HL-60 (cell line): ENCODE measurements at regions not wholly inside any gene's neighbourhood (a gene's known extent, or its start where the extent isn't known, plus 50 kb on each side); places are given as distances from the start of the nearest gene placed in this dataset.

Source experiments
- DNase-seq, 2 experiments: peaks; one replicate each; pipeline ENCODE4 v3.0.0-alpha.2; 2010 to 2020; ENCODE audit warnings: low read depth in 1 of 2, low spot score in 1 of 2
- H3K27ac ChIP-seq: fragments of 250-450 bp; sonication (Bioruptor Pico); replicated peaks from 2 replicates; pipeline ENCODE4 v1.5.1; 2020; ENCODE audit warnings: mild to moderate bottlenecking, moderate library complexity
- H3K27me3 ChIP-seq: fragments of 250-450 bp; sonication (Bioruptor Pico); 2 replicates; pipeline ENCODE4 v1.5.1; 2021; ENCODE audit warnings: mild to moderate bottlenecking, moderate library complexity; ENCODE audit not compliant: insufficient read depth, poor library complexity, severe bottlenecking
- H3K4me3 ChIP-seq: replicated peaks from 2 replicates; pipeline ENCODE4 v1.5.1; 2011; ENCODE audit warnings: mild to moderate bottlenecking, control low read depth, low read length; ENCODE audit not compliant: insufficient read depth
- CTCF ChIP-seq: IDR thresholded peaks from one replicate; pipeline ENCODE4 v1.5.1; 2011; ENCODE audit warnings: low read length, control low read depth, inconsistent platforms; ENCODE audit not compliant: insufficient read depth
- GABPA ChIP-seq: IDR thresholded peaks from 2 replicates; pipeline ENCODE4 v1.6.1; 2012; ENCODE audit warnings: low read depth
- POLR2AphosphoS5 ChIP-seq: IDR thresholded peaks from 2 replicates; pipeline ENCODE4 v1.6.1; 2012; ENCODE audit warnings: low read depth
- SPI1 ChIP-seq: IDR thresholded peaks from 2 replicates; pipeline ENCODE4 v1.6.1; 2012; ENCODE audit warnings: low read depth, mild to moderate bottlenecking, borderline replicate concordance
- TF ChIP-seq, protein P1 (sequence below): IDR thresholded peaks from 2 replicates; pipeline ENCODE4 v1.6.1; 2012; ENCODE audit warnings: low read depth; ENCODE audit not compliant: insufficient replicate concordance

DNA sequence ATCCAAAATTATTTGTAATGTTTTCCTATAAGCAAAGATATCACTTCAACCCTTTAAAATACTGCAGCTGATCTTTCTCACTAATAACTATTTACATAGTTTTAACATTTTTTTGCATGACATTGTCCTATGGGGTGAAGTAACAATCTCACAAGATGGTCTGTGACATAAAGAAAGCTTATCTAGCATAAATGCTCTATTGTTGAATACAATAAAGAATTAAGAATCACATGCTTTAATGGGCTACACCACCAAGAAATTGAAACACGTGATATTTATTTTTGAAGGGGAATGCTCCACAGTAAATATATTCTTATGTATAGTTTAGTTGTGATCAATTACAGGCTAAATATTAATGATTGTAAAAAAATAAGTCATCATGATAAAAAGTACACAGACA, 441.1 kb downstream of the PTH2R start:
- no peaks in the 10 kb centered on the region for H3K27me3 ChIP-seq
- no peak for DNase-seq
- TF ChIP-seq POLR2AphosphoS5 (no peak), SPI1 (no peak), CTCF (no peak), GABPA (no peak)
- TF ChIP-seq, protein P1, sequence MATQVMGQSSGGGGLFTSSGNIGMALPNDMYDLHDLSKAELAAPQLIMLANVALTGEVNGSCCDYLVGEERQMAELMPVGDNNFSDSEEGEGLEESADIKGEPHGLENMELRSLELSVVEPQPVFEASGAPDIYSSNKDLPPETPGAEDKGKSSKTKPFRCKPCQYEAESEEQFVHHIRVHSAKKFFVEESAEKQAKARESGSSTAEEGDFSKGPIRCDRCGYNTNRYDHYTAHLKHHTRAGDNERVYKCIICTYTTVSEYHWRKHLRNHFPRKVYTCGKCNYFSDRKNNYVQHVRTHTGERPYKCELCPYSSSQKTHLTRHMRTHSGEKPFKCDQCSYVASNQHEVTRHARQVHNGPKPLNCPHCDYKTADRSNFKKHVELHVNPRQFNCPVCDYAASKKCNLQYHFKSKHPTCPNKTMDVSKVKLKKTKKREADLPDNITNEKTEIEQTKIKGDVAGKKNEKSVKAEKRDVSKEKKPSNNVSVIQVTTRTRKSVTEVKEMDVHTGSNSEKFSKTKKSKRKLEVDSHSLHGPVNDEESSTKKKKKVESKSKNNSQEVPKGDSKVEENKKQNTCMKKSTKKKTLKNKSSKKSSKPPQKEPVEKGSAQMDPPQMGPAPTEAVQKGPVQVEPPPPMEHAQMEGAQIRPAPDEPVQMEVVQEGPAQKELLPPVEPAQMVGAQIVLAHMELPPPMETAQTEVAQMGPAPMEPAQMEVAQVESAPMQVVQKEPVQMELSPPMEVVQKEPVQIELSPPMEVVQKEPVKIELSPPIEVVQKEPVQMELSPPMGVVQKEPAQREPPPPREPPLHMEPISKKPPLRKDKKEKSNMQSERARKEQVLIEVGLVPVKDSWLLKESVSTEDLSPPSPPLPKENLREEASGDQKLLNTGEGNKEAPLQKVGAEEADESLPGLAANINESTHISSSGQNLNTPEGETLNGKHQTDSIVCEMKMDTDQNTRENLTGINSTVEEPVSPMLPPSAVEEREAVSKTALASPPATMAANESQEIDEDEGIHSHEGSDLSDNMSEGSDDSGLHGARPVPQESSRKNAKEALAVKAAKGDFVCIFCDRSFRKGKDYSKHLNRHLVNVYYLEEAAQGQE: no peak
- no peak overlapping the region for H3K27ac ChIP-seq
- no peak overlapping the region for H3K4me3 ChIP-seq

DNA sequence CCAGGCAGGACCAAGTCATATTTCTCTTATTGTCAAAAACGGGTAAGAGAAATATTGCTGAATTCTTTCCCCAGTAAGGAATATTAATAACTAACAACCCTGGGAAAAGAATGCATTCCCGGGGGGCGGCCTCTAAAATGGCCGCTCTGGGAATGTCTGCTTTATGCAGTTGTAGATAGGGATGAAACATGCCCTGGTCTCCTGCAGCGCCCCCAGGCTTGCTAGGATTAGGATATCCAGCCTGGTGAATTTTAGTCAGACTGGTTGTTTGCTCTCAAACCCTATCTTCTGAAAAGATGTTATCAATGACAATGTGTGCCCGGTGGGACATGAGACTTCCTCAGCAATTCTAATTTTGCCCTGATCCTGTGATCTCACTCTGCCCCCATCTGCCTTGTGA, 448.1 kb downstream of the PTH2R start:
- no peak for TF ChIP-seq CTCF
- TF ChIP-seq POLR2AphosphoS5: no peak
- TF ChIP-seq GABPA: no peak
- TF ChIP-seq, protein P1: no peak
- no peak for TF ChIP-seq SPI1
- Histone ChIP-seq H3K4me3 (no peak overlapping the region), H3K27ac (no peak overlapping the region), H3K27me3 (no peaks in the 10 kb centered on the region)
- no peak for DNase-seq

DNA sequence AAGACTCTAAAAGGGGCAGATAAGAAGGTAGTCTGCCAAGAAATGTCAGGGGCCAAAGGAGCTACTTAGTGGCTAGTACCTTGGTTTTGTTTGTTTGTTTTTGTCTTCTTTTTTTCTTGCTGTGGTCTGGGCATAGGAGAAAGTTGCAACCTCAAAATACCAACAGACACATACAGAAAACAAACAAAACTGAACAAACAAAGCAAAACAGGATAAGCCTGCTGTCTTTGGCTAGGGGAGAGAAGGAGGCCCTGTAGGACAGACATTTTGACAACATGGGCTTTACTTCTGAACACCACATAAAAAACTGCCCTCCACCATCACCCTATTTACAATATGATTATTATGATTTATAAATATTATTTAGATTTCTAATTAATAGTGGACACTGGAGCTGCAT, 460.8 kb downstream of the PTH2R start:
- Histone ChIP-seq H3K27me3 (no peaks in the 10 kb centered on the region), H3K27ac (no peak overlapping the region), H3K4me3 (no peak overlapping the region)
- TF ChIP-seq GABPA (no peak), CTCF (no peak)
- TF ChIP-seq, protein P1: no peak
- DNase-seq: no peak
